GM18502 (cell line): ENCODE measurements at regions not wholly inside any gene's neighbourhood (a gene's known extent, or its start where the extent isn't known, plus 50 kb on each side); places are given as distances from the start of the nearest gene placed in this dataset.

Source experiments
- ATAC-seq: cut with Tn5 transposase; IDR thresholded peaks from one replicate; pipeline ENCODE4 v1.9.1; 2021; ENCODE audit warnings: mild to moderate bottlenecking; ENCODE audit not compliant: unreplicated experiment, poor library complexity

- ATAC-seq = no peak
These were observed 194.9 kb upstream of the TPK1 start for GRCh38 chr7:145030754-145031153.

DNA sequence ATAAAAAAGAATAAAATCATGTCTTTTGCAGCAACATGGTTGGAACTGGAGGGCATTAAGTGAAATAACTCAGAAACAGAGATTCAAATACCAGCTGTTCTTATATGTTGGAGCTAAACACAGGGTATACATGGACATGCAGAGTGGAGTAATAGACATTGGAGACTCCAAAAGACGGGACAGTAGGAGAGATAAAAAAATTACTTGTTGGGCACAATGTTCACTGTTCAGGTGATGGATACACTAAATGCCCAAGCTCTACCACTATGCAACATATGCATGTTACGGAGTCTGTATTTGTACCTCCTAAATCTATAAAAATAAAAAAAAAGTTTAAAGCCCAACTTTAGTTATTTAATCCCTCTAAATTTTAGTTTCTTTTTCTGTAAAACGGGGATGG, 184.6 kb upstream of the TPK1 start:
- no peak for ATAC-seq

DNA sequence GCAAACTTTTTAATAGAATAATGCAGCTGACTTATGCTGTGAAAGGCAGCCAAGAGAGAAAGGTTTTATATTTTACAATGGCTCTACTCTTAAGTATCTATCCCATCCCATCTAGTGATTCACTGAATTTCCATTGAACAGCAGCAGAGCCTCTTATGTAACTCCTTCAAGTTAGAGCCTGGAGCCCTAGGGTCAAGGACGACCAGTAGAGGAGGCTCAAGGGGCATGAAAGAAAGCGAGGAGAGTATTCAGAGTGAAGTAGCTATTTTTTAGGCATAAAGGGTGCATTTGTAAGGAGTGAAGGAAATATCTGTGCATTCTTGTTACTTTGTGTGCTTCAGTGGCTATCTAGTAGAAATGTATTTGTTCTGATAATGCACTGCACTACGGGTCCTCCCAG, 180.2 kb upstream of the TPK1 start:
- ATAC-seq = no peak

GRCh38 chr7:145009876-145010275, 174.0 kb upstream of the TPK1 start:
- ATAC-seq = no peak

- no peak for ATAC-seq
These were observed 169.7 kb upstream of the TPK1 start for GRCh38 chr7:145005601-145006000.

DNA sequence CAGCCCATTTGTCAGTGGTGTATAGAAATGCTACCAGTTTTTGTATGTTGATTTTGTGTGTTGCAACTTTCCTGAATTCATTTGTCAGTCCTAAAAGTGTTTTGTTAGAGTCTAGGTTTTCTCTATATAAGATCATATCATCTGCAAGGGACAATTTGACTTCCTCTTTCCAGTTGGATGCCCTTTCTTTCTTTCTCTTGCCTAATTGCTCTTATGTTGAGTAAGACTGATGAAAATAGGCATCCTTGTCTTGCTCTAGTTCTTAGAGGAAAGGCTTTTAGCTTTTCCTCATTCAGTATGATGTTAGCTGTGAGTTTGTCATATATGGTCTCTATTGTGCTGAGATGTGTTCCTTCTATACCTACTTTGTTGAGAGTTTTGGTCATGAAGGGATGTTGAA, 161.7 kb upstream of the TPK1 start:
- ATAC-seq = no peak

DNA sequence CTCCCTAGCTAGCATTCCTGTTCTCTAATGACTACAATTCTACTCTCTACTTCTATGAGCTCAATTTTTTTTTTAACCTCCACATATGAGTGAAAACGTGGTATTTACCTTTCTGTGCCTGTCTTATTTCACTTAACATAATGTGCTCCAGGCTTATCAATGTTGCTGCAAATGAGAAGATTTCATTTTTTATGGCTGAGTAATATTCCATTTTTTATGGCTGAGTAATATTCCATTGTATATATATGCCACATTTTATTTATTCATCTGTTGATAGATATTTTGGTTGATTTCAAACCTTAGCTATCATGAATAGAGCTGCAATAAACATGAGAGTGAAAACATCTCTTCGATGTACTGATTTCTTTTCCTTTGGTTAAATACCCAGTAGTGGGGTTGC, 159.6 kb upstream of the TPK1 start:
- ATAC-seq = no peak

DNA sequence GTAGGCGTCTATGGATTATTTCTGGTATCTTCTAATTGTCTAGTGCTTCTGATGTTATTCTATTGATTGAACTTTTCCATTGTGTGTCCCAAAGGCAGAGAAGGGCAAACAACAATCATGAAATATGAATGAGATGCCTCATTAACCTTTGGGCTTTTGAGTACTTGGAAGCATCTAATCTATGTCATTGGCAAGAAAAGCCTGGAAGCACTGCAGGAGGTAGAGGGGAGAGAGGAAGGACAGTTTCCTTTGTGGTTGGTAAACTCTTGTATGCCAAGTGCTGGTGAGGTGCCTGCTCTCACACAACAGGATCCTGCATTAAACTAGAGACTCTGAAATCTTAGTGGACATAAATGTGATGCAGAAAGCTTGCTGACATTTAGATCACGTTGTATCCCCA, 155.2 kb upstream of the TPK1 start:
- ATAC-seq = no peak

DNA sequence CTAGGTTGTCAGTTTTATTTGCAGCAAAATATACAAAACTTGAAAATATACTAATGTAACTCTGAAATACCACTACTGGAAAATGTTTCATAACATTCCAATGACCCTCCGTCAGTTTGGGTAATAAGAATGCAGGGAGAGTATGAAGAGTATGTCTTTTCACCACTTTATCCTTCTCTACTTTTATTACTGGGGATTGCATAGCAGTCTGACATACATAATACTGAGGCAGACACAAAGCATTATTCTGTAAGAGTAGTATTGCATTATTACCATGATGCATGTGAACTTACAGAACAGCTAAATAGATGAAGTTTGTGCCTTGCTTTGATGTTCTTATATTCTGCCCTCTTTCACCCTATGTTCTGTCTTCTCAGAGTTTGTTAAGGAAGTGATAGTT, 151.8 kb upstream of the TPK1 start:
- ATAC-seq = no peak

DNA sequence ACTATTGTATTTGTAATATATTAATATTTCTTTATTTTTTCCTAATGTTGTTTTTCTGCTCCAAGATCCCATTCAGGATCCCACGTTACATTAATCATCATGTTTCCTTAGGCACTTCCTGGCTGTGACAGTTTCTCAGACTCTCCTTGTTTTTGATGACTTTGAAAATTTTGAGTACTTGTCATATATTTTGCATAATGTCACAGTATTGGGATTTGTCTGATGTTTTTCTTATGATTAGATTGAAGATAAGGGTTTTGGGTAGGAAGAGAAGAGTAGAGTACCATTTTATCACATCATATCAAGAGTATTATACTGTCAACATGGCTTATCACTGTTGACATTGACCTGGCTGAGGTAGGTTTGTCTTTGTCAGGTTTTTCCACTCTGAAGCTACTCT, 146.3 kb upstream of the TPK1 start:
- no peak for ATAC-seq

- ATAC-seq = no peak
These were observed 140.0 kb upstream of the TPK1 start for GRCh38 chr7:144975882-144976281.

GRCh38 chr7:144969787-144970186, 133.9 kb upstream of the TPK1 start:
- ATAC-seq = no peak

GRCh38 chr7:144960763-144961162, 124.9 kb upstream of the TPK1 start:
- no peak for ATAC-seq

DNA sequence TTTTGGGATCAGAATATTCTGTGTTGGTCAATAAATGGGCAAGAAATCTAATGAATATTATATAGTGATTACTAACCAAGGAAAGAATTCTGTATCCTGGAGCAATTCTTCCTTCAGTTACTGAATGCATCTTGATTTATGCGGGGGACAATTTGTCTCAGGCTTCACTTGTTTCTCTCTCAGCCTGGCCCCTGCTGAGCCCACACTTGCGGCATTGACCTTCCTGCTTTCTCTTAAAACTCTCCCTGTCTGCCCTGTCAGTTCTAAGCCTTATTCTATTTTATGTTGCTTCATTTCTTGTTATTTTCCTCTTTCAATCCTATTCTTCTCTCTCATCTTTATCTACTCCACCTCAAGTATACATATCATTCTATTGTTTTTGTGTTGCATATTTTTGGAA, 122.1 kb upstream of the TPK1 start:
- ATAC-seq = no peak

- no peak for ATAC-seq
These were observed 119.6 kb upstream of the TPK1 start for GRCh38 chr7:144955422-144955821.

DNA sequence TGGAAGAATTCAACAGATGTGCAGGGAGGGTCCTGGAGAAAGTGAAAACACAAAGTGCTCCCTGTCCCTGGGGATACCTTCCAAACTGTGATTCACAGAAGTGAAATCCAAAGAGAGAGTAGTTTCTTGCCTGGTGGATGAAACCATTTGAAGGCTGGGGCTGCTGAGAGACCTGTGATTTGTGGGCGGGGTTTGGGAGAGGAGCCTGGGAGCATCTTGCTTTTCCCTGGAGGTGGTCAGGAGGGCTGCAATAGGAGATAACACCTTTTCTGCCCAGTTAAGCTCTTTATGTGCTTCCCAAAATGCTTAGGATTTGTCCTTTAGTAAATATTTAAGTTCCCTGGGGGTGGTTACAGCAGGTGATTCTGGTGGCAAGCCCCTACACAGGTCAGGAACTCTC, 105.3 kb upstream of the TPK1 start:
- no peak for ATAC-seq

GRCh38 chr7:144937199-144937598, 101.3 kb upstream of the TPK1 start:
- no peak for ATAC-seq

- no peak for ATAC-seq
These were observed 100.5 kb upstream of the TPK1 start for GRCh38 chr7:144936314-144936713.

DNA sequence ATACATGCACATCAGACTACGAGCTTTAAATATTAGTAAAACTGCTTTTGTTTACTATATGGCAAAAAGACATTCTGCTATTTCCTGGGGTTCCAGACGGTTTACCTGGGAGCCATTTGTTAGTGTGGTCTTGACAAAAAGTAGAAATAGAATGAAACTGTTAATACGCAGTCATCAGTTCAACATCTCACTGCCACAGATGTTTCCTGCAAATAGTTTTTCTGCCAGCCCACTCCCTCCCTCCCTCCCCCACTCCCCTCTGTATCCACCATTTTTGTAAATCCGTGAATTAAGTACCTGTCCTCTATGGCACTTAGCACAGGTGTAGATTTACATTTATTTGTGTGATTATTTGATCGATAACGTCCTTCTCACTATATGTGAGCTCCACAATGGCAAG, 74.6 kb upstream of the TPK1 start:
- no peak for ATAC-seq

GRCh38 chr7:144908943-144909556, 73.2 kb upstream of the TPK1 start:
- ATAC-seq = no peak

DNA sequence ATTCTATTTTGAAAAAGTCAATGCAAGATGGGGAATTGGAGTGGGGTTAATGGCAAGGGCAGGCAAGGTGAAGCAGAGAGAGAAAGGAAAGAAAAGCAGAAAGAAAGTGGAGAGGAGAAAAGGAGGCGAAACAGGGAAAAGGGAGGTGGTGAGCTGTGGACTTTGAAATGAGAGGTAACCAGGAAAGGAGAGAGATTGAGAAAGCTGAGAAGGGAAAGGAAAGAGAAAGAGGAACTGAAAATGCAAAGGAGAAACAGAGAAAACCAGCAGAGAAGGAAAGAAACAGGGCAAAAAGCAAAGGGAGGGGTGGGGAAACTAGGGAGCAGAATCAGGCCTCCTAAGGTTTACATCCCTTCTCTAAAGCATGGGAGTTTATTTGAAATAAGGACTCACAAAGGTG, 72.5 kb upstream of the TPK1 start:
- peak; percentile 31 for ATAC-seq

DNA sequence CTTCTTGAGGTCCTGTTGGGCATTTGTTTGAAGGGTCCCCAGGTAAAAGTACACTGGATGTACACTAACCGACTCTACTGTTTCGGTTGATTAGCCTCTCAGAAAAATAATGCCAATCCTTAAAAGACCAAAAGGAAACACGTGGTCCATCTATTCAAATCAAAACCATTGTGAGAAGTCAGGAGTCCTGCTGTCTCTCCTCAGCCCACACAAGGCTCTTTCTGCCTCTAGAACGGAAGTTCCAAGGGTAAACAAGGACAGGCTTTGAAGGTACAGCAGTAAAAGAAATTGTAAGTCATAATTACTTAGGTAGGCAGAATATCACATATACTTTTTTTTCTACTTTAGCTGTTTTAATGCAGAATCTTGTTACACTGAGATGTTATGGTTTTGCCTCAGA, 71.7 kb upstream of the TPK1 start:
- ATAC-seq = peak; percentile 85

DNA sequence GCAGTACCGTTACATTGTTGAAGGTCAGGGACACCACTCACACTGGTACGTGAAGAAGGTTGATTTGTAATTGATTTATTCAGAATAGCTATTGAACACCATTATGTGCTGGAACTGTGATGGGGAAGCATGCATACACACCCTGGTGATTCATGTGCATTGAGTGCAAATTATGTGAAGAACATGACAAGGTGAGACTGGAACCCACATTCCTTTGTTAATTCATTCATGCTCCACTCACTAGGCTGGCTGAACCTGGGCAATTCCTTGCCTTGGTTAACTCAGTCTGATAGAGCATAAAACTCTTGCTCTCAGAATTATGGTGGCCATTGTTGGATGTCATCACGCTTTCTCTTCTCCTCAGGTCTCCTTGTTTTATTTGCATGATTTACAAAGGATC, 67.3 kb upstream of the TPK1 start:
- no peak for ATAC-seq
